ENCODE measurements at regions not wholly inside any gene's neighbourhood (a gene's known extent, or its start where the extent isn't known, plus 50 kb on each side); places are given as distances from the start of the nearest gene placed in this dataset.
A peak's percentile ranks its signal among the peaks of the same experiment; 100 is the strongest.

DNA sequence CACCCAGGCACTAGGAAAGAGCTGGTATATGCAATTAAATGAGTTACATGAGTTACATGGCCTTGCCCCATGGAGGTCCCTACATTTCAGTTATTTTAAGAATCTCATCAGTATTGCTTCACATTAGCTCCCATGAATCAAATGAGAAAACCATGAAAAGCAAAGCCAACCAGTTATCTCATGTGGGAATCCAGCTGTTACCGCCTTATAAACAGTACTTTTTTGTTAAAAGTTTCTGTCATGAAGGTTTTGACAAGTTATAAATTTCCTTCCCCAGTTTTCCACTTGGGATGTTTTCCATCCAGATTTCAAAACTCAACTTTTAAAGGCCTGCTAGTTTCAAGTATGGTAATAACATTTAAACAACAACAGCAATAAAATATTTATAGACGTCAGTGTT is 544.8 kb downstream of the NUF2 start:
- no peaks in the 10 kb centered on the region for H3K36me3 ChIP-seq
- WGBS, 4 donors: 59 to 81% (median 62%) methylated on average over 2 of the region's 2 CpGs
- TF ChIP-seq, protein P1, sequence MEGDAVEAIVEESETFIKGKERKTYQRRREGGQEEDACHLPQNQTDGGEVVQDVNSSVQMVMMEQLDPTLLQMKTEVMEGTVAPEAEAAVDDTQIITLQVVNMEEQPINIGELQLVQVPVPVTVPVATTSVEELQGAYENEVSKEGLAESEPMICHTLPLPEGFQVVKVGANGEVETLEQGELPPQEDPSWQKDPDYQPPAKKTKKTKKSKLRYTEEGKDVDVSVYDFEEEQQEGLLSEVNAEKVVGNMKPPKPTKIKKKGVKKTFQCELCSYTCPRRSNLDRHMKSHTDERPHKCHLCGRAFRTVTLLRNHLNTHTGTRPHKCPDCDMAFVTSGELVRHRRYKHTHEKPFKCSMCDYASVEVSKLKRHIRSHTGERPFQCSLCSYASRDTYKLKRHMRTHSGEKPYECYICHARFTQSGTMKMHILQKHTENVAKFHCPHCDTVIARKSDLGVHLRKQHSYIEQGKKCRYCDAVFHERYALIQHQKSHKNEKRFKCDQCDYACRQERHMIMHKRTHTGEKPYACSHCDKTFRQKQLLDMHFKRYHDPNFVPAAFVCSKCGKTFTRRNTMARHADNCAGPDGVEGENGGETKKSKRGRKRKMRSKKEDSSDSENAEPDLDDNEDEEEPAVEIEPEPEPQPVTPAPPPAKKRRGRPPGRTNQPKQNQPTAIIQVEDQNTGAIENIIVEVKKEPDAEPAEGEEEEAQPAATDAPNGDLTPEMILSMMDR (IDR thresholded peaks at IDR 0.05): no peak
- TF ChIP-seq POLR2A (IDR thresholded peaks at IDR 0.05): no peak
- intact Hi-C loops (cut with DNase I): no loop called here
- peaks cover 0 to 10% (median 0%) of the 10 kb centered on the region in 12 donors for H3K4me1 ChIP-seq
- peak overlapping the region in 6 of 12 donors; percentile 14 to 66 (median 52) for H3K27ac ChIP-seq
- no peak for DNase-seq
- H3K9me3 ChIP-seq: peaks cover 0 to 24% (median 2%) of the 10 kb centered on the region in 12 donors
- peak in 3 of 4 donors; percentile 59 to 83 (median 68) for ATAC-seq
- H3K27me3 ChIP-seq: no peaks in the 10 kb centered on the region
- no peak overlapping the region for H3K4me3 ChIP-seq

GRCh38 chr1:163870666-163871065 is 548.9 kb downstream of the NUF2 start:
- Histone ChIP-seq H3K9me3 (peaks cover 0 to 12% (median 0%) of the 10 kb centered on the region in 12 donors), H3K4me3 (no peak overlapping the region), H3K36me3 (no peaks in the 10 kb centered on the region), H3K27me3 (no peaks in the 10 kb centered on the region), H3K27ac (no peak overlapping the region), H3K4me1 (peaks cover 0 to 15% (median 0%) of the 10 kb centered on the region in 12 donors)
- ATAC-seq (no peak), DNase-seq (no peak)
- intact Hi-C loops (cut with DNase I): no loop called here
- TF ChIP-seq, protein P1 (IDR thresholded peaks at IDR 0.05): no peak
- TF ChIP-seq POLR2A (IDR thresholded peaks at IDR 0.05): no peak
- 47 to 63% (median 54%) methylated on average over 2 of the region's 2 CpGs for WGBS, 4 donors

GRCh38 chr1:163872067-163872466 is 550.3 kb downstream of the NUF2 start:
- H3K4me3 ChIP-seq: no peak overlapping the region
- ATAC-seq: peak in 2 of 4 donors; percentile 39 to 67
- TF ChIP-seq POLR2A (IDR thresholded peaks at IDR 0.05): no peak
- TF ChIP-seq, protein P1 (IDR thresholded peaks at IDR 0.05): no peak
- no peak for DNase-seq
- 54 to 71% (median 62%) methylated on average over 4 of the region's 4 CpGs for WGBS, 4 donors
- H3K36me3 ChIP-seq: no peaks in the 10 kb centered on the region
- intact Hi-C loops (cut with DNase I): no loop called here
- H3K27me3 ChIP-seq: no peaks in the 10 kb centered on the region
- H3K4me1 ChIP-seq: peaks cover 0 to 18% (median 0%) of the 10 kb centered on the region in 12 donors
- peaks cover 0 to 12% (median 0%) of the 10 kb centered on the region in 12 donors for H3K9me3 ChIP-seq
- peak overlapping the region in 5 of 12 donors; percentile 14 to 40 (median 37) for H3K27ac ChIP-seq

DNA sequence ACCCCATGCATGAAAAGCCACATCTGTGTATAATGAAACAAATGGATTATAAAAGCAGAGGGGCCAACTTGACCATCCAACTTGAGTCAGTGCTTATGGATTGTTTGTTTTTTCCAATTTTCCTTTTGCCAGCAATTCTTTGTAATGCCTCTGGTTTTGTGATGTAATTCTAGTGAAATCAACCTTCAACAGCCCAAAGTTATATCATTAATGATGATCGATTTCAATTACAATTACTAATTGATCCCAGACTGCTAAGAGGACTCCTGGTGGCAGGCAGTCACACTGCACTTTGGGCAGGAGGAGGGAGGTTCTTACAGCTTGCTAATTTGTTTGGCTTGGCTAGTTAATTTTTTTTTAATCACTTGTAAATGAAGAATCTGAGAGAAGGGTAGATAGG is 552.3 kb downstream of the NUF2 start:
- Histone ChIP-seq H3K4me3 (no peak overlapping the region), H3K4me1 (peaks cover 0 to 18% (median 0%) of the 10 kb centered on the region in 12 donors), H3K9me3 (peaks cover 0 to 4% (median 0%) of the 10 kb centered on the region in 12 donors), H3K27me3 (no peaks in the 10 kb centered on the region), H3K36me3 (no peaks in the 10 kb centered on the region), H3K27ac (no peak overlapping the region)
- intact Hi-C loops (cut with DNase I): no loop called here
- ATAC-seq (no peak), DNase-seq (no peak)
- TF ChIP-seq, protein P1 (IDR thresholded peaks at IDR 0.05): peak in 7 of 12 donors; percentile 8 to 30 (median 20)
- no peak for TF ChIP-seq POLR2A (IDR thresholded peaks at IDR 0.05)
- 72 to 89% (median 75%) methylated on average over 1 of the region's 1 CpG for WGBS, 4 donors

Measured in heart left ventricle (tissue), 16 donors.